GM21526 (cell line): ENCODE measurements at regions not wholly inside any gene's neighbourhood (a gene's known extent, or its start where the extent isn't known, plus 50 kb on each side); places are given as distances from the start of the nearest gene placed in this dataset.
"Not testable (repeated sequence)": the region's sequence is repeated elsewhere in the genome, so short reads cannot be mapped to it uniquely, and the experiment has no call there.

Experiments used
- ATAC-seq: cut with Tn5 transposase; IDR thresholded peaks from one replicate; pipeline ENCODE4 v1.9.1; 2021; ENCODE audit warnings: moderate library complexity; ENCODE audit not compliant: unreplicated experiment, low FRiP score

DNA sequence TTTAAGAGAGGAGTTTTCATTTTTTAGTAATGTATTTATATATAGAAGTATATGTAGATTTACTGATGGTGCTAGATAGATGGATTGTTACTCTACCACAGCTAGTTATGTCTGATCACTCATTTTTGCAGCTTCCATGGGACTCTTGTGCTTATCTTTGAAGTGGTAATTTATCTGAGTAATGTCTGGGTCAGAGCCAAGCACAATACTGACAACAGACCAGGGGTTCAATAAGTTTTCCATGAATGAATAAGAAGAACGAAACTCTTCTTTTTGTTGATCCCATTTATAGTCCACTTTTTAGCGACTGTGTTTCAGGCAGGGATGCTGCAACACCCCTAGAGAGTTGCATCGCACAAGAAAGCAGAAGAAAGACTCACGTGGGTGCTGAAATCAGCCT lies 935.2 kb downstream of the PLA2G4A start:
- ATAC-seq, result no peak

GRCh38 chr1:187771396-187771795 lies 942.6 kb downstream of the PLA2G4A start:
- ATAC-seq, result no peak

- ATAC-seq, result no peak
These were observed 944.4 kb downstream of the PLA2G4A start for GRCh38 chr1:187773168-187773567.

GRCh38 chr1:187787736-187788135 lies 959.0 kb downstream of the PLA2G4A start:
- no peak for ATAC-seq

DNA sequence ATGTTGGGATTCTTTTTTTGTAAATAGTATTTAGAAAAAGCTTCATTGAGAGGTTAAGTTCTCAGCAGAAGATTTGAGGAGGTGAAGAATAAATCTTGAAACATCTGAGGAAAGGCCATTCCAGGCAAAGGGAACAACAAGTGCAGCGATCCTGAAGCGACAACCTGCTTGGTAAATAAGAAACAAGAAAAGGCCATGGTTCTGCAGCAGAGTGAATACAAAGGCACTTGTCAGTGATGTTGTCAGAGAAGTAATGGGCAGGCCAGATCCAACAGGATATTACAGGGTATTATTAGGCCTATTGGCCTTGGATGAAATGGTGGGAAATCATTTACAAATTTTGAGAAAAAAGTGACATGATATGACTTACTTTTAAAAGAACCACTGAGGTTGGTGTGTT lies 960.0 kb downstream of the PLA2G4A start:
- ATAC-seq, result no peak

DNA sequence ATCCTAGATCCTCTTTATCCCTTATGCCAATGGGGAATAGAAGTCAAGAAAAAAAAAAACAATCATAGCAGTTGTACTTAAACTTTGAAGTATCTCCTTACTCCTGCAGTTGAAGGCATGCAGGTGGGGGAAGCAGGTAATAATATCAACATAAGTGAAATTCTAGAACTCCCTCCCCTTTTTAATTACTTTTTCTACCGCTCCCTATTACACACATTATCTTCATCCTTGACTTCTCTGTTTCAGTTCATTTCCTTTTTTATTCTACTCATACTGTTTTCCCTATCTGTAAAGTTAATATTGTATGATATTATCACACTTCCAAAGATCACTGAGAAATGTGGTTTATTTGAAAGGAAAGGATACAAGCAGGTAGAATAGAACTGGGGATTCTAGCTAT lies 962.0 kb downstream of the PLA2G4A start:
- no peak for ATAC-seq

DNA sequence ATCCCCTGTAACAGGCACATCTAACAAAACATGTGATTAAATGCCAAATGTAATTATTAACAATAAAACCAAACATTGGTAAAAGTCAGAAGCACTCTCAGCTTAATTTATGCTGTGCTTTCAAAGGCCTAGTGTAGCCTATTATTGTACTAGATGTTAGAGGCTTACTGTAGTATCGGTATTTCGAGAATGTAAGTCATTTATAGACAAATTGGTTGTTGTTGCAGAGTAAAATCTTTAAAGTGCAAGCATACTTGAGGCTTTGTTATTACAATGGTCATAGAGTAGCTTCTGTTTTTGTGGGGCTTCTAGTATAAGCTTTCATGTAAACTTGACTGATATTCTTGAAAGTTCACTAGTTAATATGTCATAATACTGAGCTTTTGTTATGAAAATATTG lies 965.8 kb downstream of the PLA2G4A start:
- ATAC-seq, result no peak

DNA sequence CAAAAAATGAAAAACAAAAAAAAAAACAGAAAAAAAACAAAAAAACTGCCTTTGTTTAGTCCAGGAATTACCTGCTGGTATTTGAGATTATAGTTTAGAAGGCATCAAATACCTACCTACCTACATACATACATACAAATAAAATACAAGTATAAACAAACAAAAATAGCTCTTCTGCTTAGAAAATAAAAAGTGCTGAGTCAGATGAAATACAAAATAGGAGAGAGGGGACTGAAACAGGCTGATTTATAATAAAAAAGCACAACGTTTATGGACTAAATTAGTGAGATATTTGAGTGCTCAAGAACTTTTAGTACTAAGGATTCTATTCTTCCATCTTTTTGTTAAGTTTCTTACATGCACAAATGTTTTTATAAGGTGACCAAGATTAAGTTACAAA lies 980.8 kb downstream of the PLA2G4A start:
- no peak for ATAC-seq

- ATAC-seq, result no peak
These were observed 987.9 kb downstream of the PLA2G4A start for GRCh38 chr1:187816646-187817045.

- no peak for ATAC-seq
These were observed 989.0 kb downstream of the PLA2G4A start for GRCh38 chr1:187817782-187818181.

DNA sequence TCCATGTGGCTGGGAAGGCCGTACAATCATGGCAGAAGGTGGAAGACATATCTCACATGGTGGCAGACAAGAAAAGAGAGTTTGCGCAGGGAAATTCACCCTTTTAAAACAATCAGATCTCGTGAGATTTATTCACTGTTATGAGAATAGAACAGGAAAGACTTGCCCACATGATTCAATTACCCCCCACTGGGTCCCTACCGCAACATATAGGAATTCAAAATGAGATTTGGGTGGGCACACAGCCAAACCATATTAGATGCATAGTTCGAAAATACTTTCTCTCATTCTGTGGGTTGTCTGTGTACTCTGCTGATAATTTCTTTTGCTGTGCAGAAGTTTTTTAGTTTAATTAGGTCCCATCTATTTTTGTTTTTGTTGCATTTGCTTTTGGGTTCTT lies 990.3 kb downstream of the PLA2G4A start:
- no peak for ATAC-seq

DNA sequence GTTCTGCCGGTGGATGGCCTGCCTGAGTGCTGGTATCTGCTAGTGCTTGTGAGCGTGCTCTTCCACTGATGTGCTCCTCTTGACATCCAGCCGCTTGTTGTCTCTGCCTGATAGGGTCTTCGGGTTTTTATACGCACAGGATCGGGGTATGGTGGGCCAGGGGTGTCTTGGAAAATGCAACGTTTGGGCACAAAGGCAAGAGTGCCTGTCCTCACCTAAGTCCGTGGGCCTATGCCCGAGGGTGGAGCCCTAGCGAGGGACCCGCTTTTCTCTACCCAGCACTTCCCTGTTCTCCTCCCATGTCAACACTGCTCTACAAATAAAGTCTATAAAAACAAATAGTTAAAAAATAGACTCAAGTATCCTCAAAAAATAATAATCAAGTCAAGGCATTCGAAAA lies 1007.8 kb downstream of the PLA2G4A start:
- ATAC-seq, result no peak

DNA sequence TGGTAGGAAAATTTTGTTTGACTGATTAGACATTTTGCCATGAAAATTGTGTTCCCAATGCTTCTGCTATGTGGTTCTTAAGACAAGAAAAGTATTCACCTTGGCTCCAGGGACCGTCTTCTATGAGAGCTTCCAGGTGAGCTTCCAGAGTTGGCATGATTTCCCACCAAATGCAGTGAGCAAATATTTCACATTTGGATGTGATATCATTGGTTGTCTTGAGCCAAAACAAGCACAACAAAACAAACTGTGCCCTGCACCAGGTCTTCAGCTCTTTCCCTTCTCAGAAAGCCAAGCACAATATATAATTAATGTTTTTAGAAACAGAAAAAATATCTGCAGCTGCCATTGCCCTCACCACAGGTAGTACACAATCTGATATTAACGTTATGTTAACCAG lies 1009.0 kb downstream of the PLA2G4A start:
- ATAC-seq, result no peak

DNA sequence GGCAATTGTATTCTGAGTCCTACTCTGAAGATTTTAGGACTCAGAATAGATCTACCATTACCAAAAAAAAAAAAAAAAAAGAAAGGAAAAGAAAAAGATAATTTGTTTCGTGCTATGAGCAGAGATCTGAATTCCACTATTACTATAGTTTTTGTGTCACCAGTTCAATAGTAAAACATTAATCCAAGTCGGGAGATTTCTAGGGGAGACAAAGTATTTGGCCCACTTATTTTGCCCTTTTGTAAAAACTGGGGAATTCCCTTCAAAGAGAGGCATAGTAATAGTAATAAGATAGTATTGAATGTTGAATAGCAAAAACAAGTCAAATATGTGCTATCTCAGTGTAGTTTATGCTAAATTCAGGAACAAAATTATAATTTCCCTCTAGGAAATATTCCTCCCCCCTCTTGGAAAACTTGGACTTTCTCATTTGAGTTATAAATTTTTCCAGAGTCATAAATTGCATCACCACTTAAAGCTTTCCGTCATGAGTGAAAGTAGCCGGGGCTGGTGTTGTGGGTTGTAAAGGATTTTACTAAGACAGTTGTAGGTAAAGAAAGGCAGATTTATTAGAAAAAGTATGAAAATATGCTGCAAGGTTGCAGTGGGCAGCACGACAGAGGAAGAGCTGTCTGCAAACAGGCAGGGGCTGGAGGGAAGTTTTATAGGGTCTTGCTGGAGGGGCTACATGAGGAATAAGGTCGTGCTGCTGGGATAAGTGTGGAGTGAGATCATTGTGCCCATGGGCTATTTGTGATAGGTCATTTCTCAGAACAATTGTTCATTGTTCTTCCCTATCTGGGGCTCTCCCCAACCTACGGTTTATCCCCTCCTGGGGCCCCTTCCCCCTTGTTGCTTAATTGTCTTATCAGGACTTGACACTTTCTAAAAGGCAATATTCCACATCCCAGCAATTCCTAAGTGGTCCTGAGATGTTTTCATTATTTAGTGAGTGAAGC lies 1009.9 kb downstream of the PLA2G4A start:
- no peak for ATAC-seq

GRCh38 chr1:187839873-187840272 lies 1011.1 kb downstream of the PLA2G4A start:
- ATAC-seq, result no peak

DNA sequence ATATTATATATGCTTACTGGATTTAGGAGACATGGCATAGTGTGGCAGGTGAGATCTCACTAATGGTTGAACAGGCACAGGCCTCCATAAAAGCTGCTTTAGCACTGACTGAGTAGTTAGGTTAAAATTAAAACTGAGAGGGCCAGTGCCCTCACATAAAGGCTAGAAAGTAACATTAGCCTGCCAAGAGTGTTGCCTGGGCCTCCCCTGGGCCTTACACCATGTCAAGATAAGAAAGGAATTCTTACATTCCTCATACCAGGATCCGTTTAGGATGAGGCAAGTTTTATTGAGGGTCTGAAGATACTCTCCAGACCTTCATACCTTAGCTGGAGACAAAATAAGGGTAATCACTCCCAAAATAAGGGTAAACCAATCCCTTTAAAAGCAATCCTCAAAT lies 1011.8 kb downstream of the PLA2G4A start:
- ATAC-seq, result no peak

- ATAC-seq, result no peak
These were observed 1013.8 kb downstream of the PLA2G4A start for GRCh38 chr1:187842406-187843165.

DNA sequence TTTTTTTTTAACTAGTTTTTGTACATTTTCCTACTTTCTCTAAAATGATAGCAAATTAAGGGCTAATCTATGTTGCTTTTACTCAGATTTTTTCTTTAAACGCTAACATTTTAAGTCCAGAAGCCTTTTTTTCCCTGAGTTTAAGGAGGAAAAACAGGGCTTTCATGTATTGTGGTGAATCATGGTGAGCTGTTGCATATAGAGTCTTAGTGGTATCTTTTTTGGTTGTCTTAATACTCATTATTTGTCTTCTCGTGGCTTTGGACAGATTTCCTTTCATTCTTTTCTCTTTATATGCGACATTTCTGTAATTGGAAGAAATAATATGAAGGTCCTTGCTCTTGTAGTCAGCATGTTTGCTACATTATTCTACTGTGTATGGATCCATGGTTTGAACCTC lies 1015.6 kb downstream of the PLA2G4A start:
- no peak for ATAC-seq

GRCh38 chr1:187847531-187847930 lies 1018.8 kb downstream of the PLA2G4A start:
- no peak for ATAC-seq

DNA sequence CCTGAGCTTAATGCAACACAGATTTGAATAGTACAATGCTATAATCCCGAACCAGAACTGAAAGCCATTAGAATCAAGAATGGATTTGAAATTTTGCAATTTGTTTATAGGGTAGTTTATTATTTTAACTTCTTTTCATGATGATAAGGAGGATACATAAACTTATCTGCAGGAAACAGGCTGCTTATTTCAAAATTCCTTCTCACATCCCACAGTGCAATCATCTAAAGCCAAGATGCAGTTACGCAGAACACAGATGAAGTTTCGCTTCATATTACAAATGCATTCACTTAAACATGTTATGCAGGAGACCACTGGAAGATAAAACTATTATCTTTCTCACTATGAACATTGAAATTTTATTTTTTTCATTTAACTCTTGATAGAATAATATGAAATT lies 1019.6 kb downstream of the PLA2G4A start:
- ATAC-seq, result no peak

- ATAC-seq, result not testable (repeated sequence)
These were observed 1021.4 kb downstream of the PLA2G4A start for GRCh38 chr1:187850146-187850545.

DNA sequence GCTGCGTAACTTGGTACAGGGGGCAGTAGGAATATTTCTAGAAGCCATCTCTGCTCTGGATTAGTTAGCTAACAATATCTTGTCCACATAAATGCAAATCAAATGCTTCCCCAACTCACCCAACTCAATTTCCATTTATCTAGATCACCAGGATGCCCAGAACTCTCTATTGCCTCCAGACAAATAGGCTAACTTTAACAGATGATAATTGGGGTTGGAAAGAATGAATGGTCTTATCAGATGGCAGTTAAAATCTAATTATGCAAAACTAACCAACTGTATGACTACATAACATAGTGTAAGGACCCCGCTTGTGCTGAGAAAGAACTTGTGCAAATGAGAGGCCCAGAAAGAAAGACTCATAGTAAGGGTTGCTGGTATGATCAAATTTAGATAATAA lies 1024.8 kb downstream of the PLA2G4A start:
- no peak for ATAC-seq
